H1 (cell line): ENCODE measurements at regions not wholly inside any gene's neighbourhood (a gene's known extent, or its start where the extent isn't known, plus 50 kb on each side); places are given as distances from the start of the nearest gene placed in this dataset.

Experiments used
- CTCF ChIA-PET: fragments of 300-600 bp; sonication (Branson Sonifier 250); formaldehyde crosslinking; loops from one replicate; lab custom pipeline; 2021; ENCODE audit not compliant: partially characterized antibody; lab: Charles Lee
- POLR2A ChIA-PET: fragments of 300-600 bp; sonication (Branson Sonifier 250); formaldehyde crosslinking; loops from one replicate; lab custom pipeline; 2021; ENCODE audit warnings: inconsistent platforms; ENCODE audit not compliant: partially characterized antibody; lab: Charles Lee
- DNase-seq, 2 experiments: peaks; one replicate each; pipeline versions ENCODE4 v3.0.0 to v3.0.0-alpha.2; 2010 to 2022; ENCODE audit warnings: low spot score in 2 of 2, low read depth in 1 of 2, mixed read lengths in 1 of 2
- FAIRE-seq: peaks from 2 replicates; lab custom pipeline; 2011; peaks lifted over from hg19 to GRCh38; lab: Jason Lieb, UNC
- H2AFZ ChIP-seq: 2 replicates; pipeline ENCODE4 v1.8.1; 2012; ENCODE audit warnings: low read length, inconsistent platforms
- H2AK5ac ChIP-seq: 2 replicates; pipeline ENCODE4 v1.6.1; 2013; ENCODE audit warnings: low read depth, low read length
- H2BK120ac ChIP-seq: replicated peaks from 2 replicates; pipeline ENCODE3; 2013; ENCODE audit warnings: low read depth, low read length, inconsistent platforms
- H2BK12ac ChIP-seq: 2 replicates; pipeline ENCODE4 v1.6.1; 2013; ENCODE audit warnings: low read depth, low read length
- H2BK15ac ChIP-seq: 2 replicates; pipeline ENCODE4 v1.6.1; 2013; ENCODE audit warnings: low read length
- H2BK20ac ChIP-seq: 2 replicates; pipeline ENCODE4 v1.6.1; 2013; ENCODE audit warnings: low read length
- H2BK5ac ChIP-seq: 2 replicates; pipeline ENCODE4 v1.6.1; 2013; ENCODE audit warnings: low read depth, low read length
- H3K14ac ChIP-seq: 2 replicates; pipeline ENCODE4 v1.6.1; 2013; ENCODE audit warnings: inconsistent platforms; ENCODE audit not compliant: insufficient read length
- H3K18ac ChIP-seq: 2 replicates; pipeline ENCODE4 v1.6.1; 2013; ENCODE audit warnings: low read length; ENCODE audit errors: extremely low read depth
- H3K23ac ChIP-seq: 2 replicates; pipeline ENCODE4 v1.6.1; 2013; ENCODE audit warnings: inconsistent platforms; ENCODE audit not compliant: insufficient read length
- H3K23me2 ChIP-seq: 2 replicates; pipeline ENCODE4 v1.6.1; 2013; ENCODE audit warnings: low read depth, low read length
- H3K27ac ChIP-seq: 2 replicates; pipeline ENCODE4 v1.6.1; 2011; ENCODE audit warnings: low read depth, low read length, inconsistent platforms
- H3K27me3 ChIP-seq, 4 experiments: replicated peaks in 1 of 4; 1 replicate in 1 of 4; 2 replicates in 3 of 4; pipeline versions ENCODE4 v1.6.1 to v1.8.1; 2011 to 2013; ENCODE audit warnings: low read length in 3 of 4, mild to moderate bottlenecking in 3 of 4, inconsistent platforms in 2 of 4, mixed read lengths in 2 of 4, moderate library complexity in 1 of 4; ENCODE audit not compliant: control insufficient read depth in 3 of 4, insufficient read depth in 3 of 4; ENCODE audit errors: extremely low read depth in 1 of 4
- H3K36me3 ChIP-seq, 4 experiments: 2 replicates each; pipeline versions ENCODE4 v1.6.1 to v1.8.1; 2011 to 2013; ENCODE audit warnings: mild to moderate bottlenecking in 4 of 4, low read length in 3 of 4, moderate library complexity in 2 of 4, control low read depth in 1 of 4, inconsistent platforms in 1 of 4; ENCODE audit not compliant: insufficient read depth in 4 of 4, control insufficient read depth in 2 of 4
- H3K4ac ChIP-seq: replicated peaks from 2 replicates; pipeline ENCODE3; 2013; ENCODE audit warnings: low read length, low read depth, mixed read lengths, inconsistent platforms; ENCODE audit not compliant: insufficient read length
- H3K4me1 ChIP-seq, 4 experiments: replicated peaks in 1 of 4; 1 replicate in 1 of 4; 2 replicates in 3 of 4; pipeline versions ENCODE4 v1.6.1 to v1.8.1; 2011 to 2013; ENCODE audit warnings: low read length in 3 of 4, inconsistent platforms in 2 of 4, mixed read lengths in 1 of 4; ENCODE audit not compliant: insufficient read depth in 4 of 4, control insufficient read depth in 3 of 4
- H3K4me2 ChIP-seq, 2 experiments: 2 replicates each; pipeline versions ENCODE4 v1.6.1 to v1.8.1; 2011 to 2013; ENCODE audit warnings: low read depth in 2 of 2, low read length in 2 of 2, control low read depth in 1 of 2, inconsistent platforms in 1 of 2, mild to moderate bottlenecking in 1 of 2; ENCODE audit not compliant: insufficient read depth in 1 of 2
- H3K4me3 ChIP-seq, 4 experiments: fragments of 200-600, 300-600 bp in 1 of 4; sonication (generic), shearing (Covaris generic), sonication (Bioruptor Twin) in 1 of 4; 2 replicates each; pipeline versions ENCODE4 v1.5.1 to v1.8.1; 2011 to 2016; ENCODE audit warnings: low read length in 4 of 4, low read depth in 3 of 4, control low read depth in 2 of 4, inconsistent platforms in 2 of 4, mild to moderate bottlenecking in 2 of 4, mixed read lengths in 1 of 4, moderate library complexity in 1 of 4; ENCODE audit not compliant: insufficient read depth in 2 of 4; ENCODE audit errors: extremely low read depth in 1 of 4
- H3K56ac ChIP-seq: replicated peaks from 2 replicates; pipeline ENCODE3; 2013; ENCODE audit warnings: low read depth, mild to moderate bottlenecking, mixed read lengths, low read length, inconsistent platforms; ENCODE audit not compliant: insufficient read length
- H3K79me1 ChIP-seq: 2 replicates; pipeline ENCODE4 v1.6.1; 2013; ENCODE audit warnings: low read depth, low read length, control low read depth
- H3K79me2 ChIP-seq, 2 experiments: 2 replicates each; pipeline versions ENCODE4 v1.6.1 to v1.8.1; 2012 to 2013; ENCODE audit warnings: low read length in 2 of 2, mild to moderate bottlenecking in 2 of 2, inconsistent platforms in 1 of 2; ENCODE audit not compliant: insufficient read depth in 2 of 2, control insufficient read depth in 1 of 2
- H3K9ac ChIP-seq, 4 experiments: replicated peaks in 1 of 4; 1 replicate in 1 of 4; 2 replicates in 3 of 4; pipeline versions ENCODE4 v1.6.1 to v1.8.1; 2011 to 2013; ENCODE audit warnings: low read depth in 3 of 4, low read length in 3 of 4, control low read depth in 2 of 4, mild to moderate bottlenecking in 2 of 4, moderate library complexity in 2 of 4, inconsistent platforms in 1 of 4; ENCODE audit errors: extremely low read depth in 1 of 4
- H3K9me3 ChIP-seq, 2 experiments: 2 replicates each; pipeline versions ENCODE4 v1.6.1 to v1.8.1; 2012 to 2013; ENCODE audit warnings: mild to moderate bottlenecking in 2 of 2, moderate library complexity in 2 of 2, control low read depth in 1 of 2, inconsistent platforms in 1 of 2, low read depth in 1 of 2, low read length in 1 of 2, mixed read lengths in 1 of 2; ENCODE audit not compliant: insufficient read depth in 2 of 2
- H4K20me1 ChIP-seq, 2 experiments: replicated peaks in 1 of 2; 2 replicates each; pipeline versions ENCODE3 to v1.8.1; 2011 to 2013; ENCODE audit warnings: inconsistent platforms in 2 of 2, low read length in 2 of 2, mild to moderate bottlenecking in 1 of 2; ENCODE audit not compliant: insufficient read depth in 2 of 2, control insufficient read depth in 1 of 2
- H4K5ac ChIP-seq: 2 replicates; pipeline ENCODE4 v1.6.1; 2013; ENCODE audit warnings: low read length, low read depth, mixed read lengths, inconsistent platforms; ENCODE audit not compliant: insufficient read length
- H4K8ac ChIP-seq: 2 replicates; pipeline ENCODE4 v1.8.0; 2013; ENCODE audit warnings: mild to moderate bottlenecking, moderate library complexity, low read length, inconsistent platforms; ENCODE audit not compliant: insufficient read depth; ENCODE audit errors: extremely low read depth
- H4K91ac ChIP-seq: replicated peaks from 2 replicates; pipeline ENCODE3; 2013; ENCODE audit warnings: low read length, mixed read lengths, inconsistent platforms; ENCODE audit not compliant: insufficient read length
- BACH1 ChIP-seq: IDR thresholded peaks from 2 replicates; pipeline ENCODE4 v1.6.1; 2012; ENCODE audit warnings: low read length, improper control_type of control experiment
- YY1 ChIP-seq: IDR thresholded peaks from 2 replicates; pipeline ENCODE4 v1.6.1; 2011; ENCODE audit warnings: low read depth, mild to moderate bottlenecking, low read length
- WGBS, 2 experiments: shearing (Covaris generic) in 1 of 2; methylation state at CpG; one replicate each; pipeline versions ENCODE4 v1.1.6 to v1.1.7; 2013 to 2015; ENCODE audit warnings: low lambda C conversion rate in 2 of 2, mixed read lengths in 2 of 2, inconsistent platforms in 1 of 2, low coverage in 1 of 2, missing lambda C conversion rate in 1 of 2; ENCODE audit not compliant: insufficient replicate concordance in 2 of 2, insufficient coverage in 1 of 2, insufficient read length in 1 of 2; ENCODE audit errors: extremely low coverage in 1 of 2, missing lambda C conversion rate in 1 of 2; 5-methylcytosine and 5-hydroxymethylcytosine counted together

- H2BK12ac ChIP-seq, result peak overlapping the region; percentile 65; the same call in 1 of the 2 replicates
- H3K4me1 ChIP-seq, result peaks cover 1 to 5% (median 4%) of the 10 kb centered on the region in 4 experiments; a peak in 3 of 7 replicates
- H2BK120ac ChIP-seq, result peak overlapping the region; percentile 95
- H3K18ac ChIP-seq, result peak overlapping the region; percentile 41; the same call in 1 of the 2 replicates
- H3K27ac ChIP-seq, result no peak overlapping the region
- peak; percentile 88; the same call in 1 of the 2 replicates for TF ChIP-seq YY1
- TF ChIP-seq BACH1, result no peak
- H3K23me2 ChIP-seq, result no peaks in the 10 kb centered on the region
- 87% methylated on average over 4 of the region's 4 CpGs; no CpG with 5 or more reads in 1 of the 2 experiments for WGBS, 2 experiments
- H3K9me3 ChIP-seq, result no peaks in the 10 kb centered on the region
- no peaks in the 10 kb centered on the region for H3K79me1 ChIP-seq
- H3K14ac ChIP-seq, result peak overlapping the region; percentile 45
- H2BK20ac ChIP-seq, result peak overlapping the region; percentile 82; the same call in 1 of the 2 replicates
- peak overlapping the region; percentile 47 for H3K56ac ChIP-seq
- H2BK5ac ChIP-seq, result peak overlapping the region; percentile 78; the same call in 1 of the 2 replicates
- no peaks in the 10 kb centered on the region for H3K79me2 ChIP-seq
- H3K36me3 ChIP-seq, result no peaks in the 10 kb centered on the region
- peak overlapping the region; percentile 55; the same call in 1 of the 2 replicates for H2AK5ac ChIP-seq
- peak overlapping the region; percentile 81 for H3K4ac ChIP-seq
- peak overlapping the region; percentile 7 for H4K5ac ChIP-seq
- peak overlapping the region; percentile 82 for H4K91ac ChIP-seq
- H3K27me3 ChIP-seq, result no peaks in the 10 kb centered on the region
- no peak for DNase-seq
- no peak overlapping the region for H3K23ac ChIP-seq
- H3K4me2 ChIP-seq, result 0 out of 4 replicates have a peak overlapping the region, but pooled peaks of 1 of the 2 experiments have one; percentile 12
- POLR2A ChIA-PET, result interaction anchor here (1.0 to 1.1 kb wide), 2 partner anchors 12 to 42 kb away, joined by 4 read pairs; no protein-coding TSS in a partner anchor
- H4K8ac ChIP-seq, result no peak overlapping the region
- H3K9ac ChIP-seq, result no peak overlapping the region
- FAIRE-seq, result no peak
- CTCF ChIA-PET, result interaction anchor here (0.5 kb wide), 1 partner anchor 1903 kb away, joined by 3 read pairs; no protein-coding TSS in a partner anchor
- H2BK15ac ChIP-seq, result no peak overlapping the region; the same call in 1 of the 2 replicates
- H3K4me3 ChIP-seq, result no peak overlapping the region
- no peak overlapping the region for H2AFZ ChIP-seq
- no peaks in the 10 kb centered on the region for H4K20me1 ChIP-seq
Observed at GRCh38 chr4:179124419-179124818, 1682.2 kb upstream of the AGA start.
